GM20000 (cell line): ENCODE measurements at regions not wholly inside any gene's neighbourhood (a gene's known extent, or its start where the extent isn't known, plus 50 kb on each side); places are given as distances from the start of the nearest gene placed in this dataset.
"Not testable (repeated sequence)": the region's sequence is repeated elsewhere in the genome, so short reads cannot be mapped to it uniquely, and the experiment has no call there.

Experiments
- DNase-seq: peaks from one replicate; pipeline ENCODE4 v3.0.0; 2012; ENCODE audit warnings: low spot score
- TF ChIP-seq, protein P1 (sequence below): IDR thresholded peaks from 2 replicates; pipeline ENCODE4 v1.5.1; 2012; ENCODE audit warnings: mild to moderate bottlenecking, control low read depth; ENCODE audit errors: extremely low read depth, missing control alignments

DNA sequence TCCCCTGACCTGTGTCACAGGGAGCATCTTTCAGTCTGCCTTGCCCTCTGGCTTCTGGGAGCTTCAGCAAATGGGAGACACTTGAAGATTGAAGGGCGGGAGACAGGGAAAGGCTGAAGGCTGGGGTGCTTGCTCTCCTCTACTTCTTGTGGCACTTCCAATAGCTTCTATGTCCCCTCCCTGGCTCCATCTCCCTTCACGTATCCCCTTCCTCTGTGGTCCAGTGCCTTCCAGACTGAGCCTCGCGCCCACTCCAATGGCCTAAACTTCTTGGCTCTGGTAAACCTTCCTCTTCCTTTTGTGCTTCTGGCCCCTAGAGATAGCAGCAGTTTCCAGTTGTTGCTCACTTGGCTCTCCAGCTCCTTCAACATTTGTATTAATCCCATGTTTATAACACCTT lies 69.8 kb upstream of the TOPAZ1 start:
- DNase-seq, result no peak
- TF ChIP-seq, protein P1, sequence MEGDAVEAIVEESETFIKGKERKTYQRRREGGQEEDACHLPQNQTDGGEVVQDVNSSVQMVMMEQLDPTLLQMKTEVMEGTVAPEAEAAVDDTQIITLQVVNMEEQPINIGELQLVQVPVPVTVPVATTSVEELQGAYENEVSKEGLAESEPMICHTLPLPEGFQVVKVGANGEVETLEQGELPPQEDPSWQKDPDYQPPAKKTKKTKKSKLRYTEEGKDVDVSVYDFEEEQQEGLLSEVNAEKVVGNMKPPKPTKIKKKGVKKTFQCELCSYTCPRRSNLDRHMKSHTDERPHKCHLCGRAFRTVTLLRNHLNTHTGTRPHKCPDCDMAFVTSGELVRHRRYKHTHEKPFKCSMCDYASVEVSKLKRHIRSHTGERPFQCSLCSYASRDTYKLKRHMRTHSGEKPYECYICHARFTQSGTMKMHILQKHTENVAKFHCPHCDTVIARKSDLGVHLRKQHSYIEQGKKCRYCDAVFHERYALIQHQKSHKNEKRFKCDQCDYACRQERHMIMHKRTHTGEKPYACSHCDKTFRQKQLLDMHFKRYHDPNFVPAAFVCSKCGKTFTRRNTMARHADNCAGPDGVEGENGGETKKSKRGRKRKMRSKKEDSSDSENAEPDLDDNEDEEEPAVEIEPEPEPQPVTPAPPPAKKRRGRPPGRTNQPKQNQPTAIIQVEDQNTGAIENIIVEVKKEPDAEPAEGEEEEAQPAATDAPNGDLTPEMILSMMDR, result no peak

DNA sequence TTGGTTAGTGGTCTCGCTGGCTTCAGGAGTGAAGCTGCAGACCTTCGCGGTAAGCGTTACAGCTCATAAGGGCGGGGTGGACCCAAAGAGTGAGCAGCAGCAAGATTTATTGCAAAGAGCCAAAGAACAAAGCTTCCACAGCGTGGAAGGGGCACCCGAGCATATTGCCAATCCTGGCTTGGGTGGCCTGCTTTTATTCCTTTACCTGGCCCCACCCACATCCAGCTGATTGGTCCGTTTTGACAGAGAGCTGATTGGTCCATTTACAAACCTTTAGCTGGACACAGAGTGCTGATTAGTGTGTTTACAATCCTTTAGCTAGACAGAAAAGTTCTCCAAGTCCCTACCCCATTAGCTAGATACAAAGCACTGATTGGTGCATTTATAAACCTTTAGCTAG lies 69.0 kb upstream of the TOPAZ1 start:
- not testable (repeated sequence) for DNase-seq

DNA sequence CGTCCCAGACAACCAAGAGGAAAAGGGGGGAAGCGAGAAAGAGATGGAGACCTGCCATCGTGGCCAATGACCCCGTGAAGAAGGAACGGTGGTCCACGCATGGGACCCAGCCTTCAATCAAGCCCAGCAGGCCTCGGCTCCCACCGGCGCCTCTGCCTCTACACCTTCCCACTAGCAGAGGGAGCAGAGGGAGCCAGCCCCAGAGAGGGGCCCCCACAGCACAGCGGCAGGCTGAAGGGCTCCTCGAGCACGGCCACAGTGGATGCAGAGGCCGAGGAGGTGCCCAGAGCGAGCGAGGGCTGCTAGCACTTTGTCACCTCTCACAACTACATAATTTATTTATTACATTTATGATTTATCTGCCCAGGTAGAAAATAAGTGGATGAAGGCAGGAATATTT lies 68.4 kb upstream of the TOPAZ1 start:
- no peak for DNase-seq

DNA sequence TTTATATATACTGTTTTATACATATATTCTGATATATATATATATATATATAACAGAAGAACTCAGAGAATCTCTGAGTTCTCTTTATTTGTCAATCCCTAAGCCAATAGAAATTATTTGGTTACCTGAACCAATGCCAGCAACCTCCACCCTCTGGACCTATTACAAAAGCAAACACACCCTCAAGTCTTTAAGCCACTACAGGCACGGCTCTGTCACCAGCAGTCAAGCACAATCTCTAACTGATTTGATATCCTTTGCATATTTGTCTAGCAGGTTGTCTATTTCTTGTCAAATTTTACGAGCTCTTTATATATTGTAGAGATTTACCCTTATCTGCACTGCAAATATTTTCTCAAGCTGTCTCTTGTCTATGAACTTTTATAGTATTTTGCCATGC lies 66.6 kb upstream of the TOPAZ1 start:
- TF ChIP-seq, protein P1, result no peak
- no peak for DNase-seq

More for the DNA sequence above, 68.4 kb upstream of the TOPAZ1 start:
- TF ChIP-seq, protein P1, result no peak

DNA sequence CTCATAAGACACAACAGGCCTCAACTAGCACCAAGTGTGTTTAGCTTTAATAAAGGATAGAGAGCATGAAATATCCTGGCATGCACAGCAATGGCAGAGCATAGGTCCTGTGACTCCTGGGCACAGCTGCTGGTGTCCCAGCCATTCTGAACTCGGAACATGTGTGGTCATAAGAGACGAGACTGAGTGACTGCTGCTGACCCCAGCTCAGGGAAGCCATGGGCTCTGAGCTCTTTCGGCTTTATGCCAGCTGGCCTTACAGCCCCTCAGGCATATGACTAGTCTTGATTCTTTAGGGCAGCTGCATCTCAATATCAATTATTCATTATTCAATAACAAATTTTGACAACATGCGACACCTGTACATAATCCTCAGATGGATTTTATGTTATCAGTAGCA lies 62.4 kb upstream of the TOPAZ1 start:
- no peak for DNase-seq
- TF ChIP-seq, protein P1, result no peak

DNA sequence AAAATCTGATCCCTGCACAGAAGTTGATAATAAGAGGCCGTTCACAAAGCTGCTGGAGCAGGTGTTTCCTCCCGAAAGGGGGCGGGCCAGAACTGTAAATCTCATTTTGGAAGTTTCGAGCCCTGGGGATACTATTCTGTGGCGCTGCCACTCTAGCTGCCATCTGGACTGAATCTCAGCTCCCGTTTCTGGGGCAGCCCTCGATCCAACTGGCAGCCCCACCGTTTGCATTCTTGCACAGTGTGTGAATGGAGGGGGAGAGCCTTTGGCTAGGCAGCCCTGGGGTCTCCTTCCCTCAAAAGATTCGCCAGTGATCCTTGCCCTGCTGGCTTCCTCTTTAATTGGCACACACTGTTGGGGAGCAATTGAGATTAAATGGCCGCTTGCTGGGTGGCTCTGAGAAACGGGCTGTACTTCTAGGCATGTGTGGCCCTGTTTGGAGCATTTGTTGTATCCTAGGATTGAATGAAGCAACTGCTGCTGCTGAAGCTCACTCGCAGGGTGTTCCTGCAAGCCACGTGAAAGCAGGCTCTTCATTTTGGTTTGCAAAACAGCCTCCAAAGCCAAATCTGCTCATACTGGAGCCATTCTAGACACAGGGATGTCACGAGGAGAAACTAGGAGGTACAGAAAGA lies 57.2 kb upstream of the TOPAZ1 start:
- TF ChIP-seq, protein P1, result no peak
- DNase-seq, result no peak

DNA sequence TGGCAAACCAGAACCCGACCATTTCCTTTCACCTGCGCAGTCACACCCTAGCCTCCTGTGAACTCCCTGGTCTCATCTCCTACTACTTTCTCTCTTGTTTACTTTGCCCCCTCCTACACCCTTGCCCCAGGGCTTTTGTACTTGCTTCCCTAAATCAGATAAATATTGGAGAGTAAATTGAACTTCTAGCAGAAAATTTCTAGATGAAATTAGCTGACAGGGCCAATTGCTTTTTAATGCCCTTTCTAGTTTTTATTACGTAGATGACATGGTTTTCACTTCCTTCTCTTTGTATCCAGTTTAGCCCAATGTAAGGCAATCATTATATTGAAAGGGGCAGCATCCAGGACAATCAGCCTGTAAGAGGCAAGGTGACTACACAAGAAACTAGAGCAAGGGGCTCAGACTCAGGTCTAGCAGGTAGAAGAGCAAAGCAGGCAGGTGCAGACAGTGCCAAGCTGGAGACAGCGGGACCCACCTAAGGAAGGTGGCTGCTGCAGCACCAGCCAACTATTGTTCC lies 56.2 kb upstream of the TOPAZ1 start:
- DNase-seq, result no peak
- TF ChIP-seq, protein P1, result no peak

DNA sequence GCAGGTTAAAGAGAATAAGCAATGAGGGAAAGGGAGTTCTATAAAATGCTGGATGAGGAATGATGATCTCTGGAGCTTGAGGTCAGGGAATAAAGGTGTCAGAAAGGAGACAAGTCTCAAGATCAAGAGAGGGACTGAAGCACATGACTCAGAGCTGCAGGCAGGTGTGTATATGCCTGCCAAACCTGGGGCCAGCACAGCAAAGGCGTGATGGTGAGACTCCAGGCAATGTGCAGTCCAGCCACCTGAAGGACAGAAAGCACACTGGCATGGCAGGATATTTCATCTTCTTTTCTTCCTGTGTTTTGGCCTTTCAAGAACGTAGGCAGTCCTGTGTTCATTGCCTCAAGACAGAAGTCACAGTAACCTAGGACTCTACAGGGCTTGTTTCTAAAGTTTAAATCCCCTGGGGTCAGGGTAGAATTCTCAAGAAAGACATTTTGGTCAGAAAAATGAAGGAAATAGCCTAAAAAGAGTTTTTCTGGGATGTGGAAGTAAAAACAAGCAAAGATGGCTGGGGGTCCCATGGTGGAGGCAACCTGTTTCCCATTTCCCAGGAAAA lies 55.5 kb upstream of the TOPAZ1 start:
- DNase-seq, result no peak
- TF ChIP-seq, protein P1, result no peak
